Subcutaneous abdominal adipose tissue (tissue), 5 donors: ENCODE measurements at regions not wholly inside any gene's neighbourhood (a gene's known extent, or its start where the extent isn't known, plus 50 kb on each side); places are given as distances from the start of the nearest gene placed in this dataset.

Source experiments
- H3K27ac ChIP-seq: one replicate; pipeline ENCODE4 v1.7.0; 2013; ENCODE audit warnings: low read depth, mild to moderate bottlenecking, inconsistent platforms, low read length, moderate library complexity
- H3K27me3 ChIP-seq, 5 donors: one replicate each; pipeline ENCODE4 v1.7.0; 2013; ENCODE audit warnings: low read length in 5 of 5, inconsistent platforms in 1 of 5; ENCODE audit not compliant: control insufficient read depth in 5 of 5, insufficient read depth in 4 of 5
- H3K36me3 ChIP-seq, 5 donors: one replicate each; pipeline ENCODE4 v1.7.0; 2013; ENCODE audit warnings: low read length in 5 of 5; ENCODE audit not compliant: control insufficient read depth in 5 of 5, insufficient read depth in 5 of 5
- H3K4me1 ChIP-seq, 5 donors: one replicate each; pipeline ENCODE4 v1.7.0; 2013; ENCODE audit warnings: low read length in 5 of 5, mild to moderate bottlenecking in 3 of 5, moderate library complexity in 1 of 5; ENCODE audit not compliant: control insufficient read depth in 5 of 5, insufficient read depth in 5 of 5
- H3K4me3 ChIP-seq, 5 donors: one replicate each; pipeline ENCODE4 v1.7.0; 2013; ENCODE audit warnings: low read length in 5 of 5, low read depth in 1 of 5
- H3K9ac ChIP-seq, 5 donors: one replicate each; pipeline ENCODE4 v1.7.0; 2013; ENCODE audit warnings: low read length in 5 of 5, mild to moderate bottlenecking in 4 of 5, moderate library complexity in 3 of 5
- H3K9me3 ChIP-seq, 5 donors: one replicate each; pipeline ENCODE4 v1.7.0; 2013; ENCODE audit warnings: low read length in 5 of 5; ENCODE audit not compliant: control insufficient read depth in 5 of 5
- donor health status: healthy.
- donor health status: healthy.
- donor health status: healthy.
- donor health status: healthy.
- donor health status: healthy.

GRCh38 chr18:79608999-79609461 is 70.6 kb upstream of the CTDP1 start:
- no peak overlapping the region for H3K27ac ChIP-seq
- no peak overlapping the region for H3K4me3 ChIP-seq
- H3K9me3 ChIP-seq: no peaks in the 10 kb centered on the region
- peaks cover 2 to 14% (median 9%) of the 10 kb centered on the region in 5 donors for H3K4me1 ChIP-seq
- peaks cover 0 to 17% (median 2%) of the 10 kb centered on the region in 5 donors for H3K27me3 ChIP-seq
- no peaks in the 10 kb centered on the region for H3K36me3 ChIP-seq
- no peak overlapping the region for H3K9ac ChIP-seq

- H3K4me1 ChIP-seq: peaks cover 2 to 14% (median 9%) of the 10 kb centered on the region in 5 donors
- no peaks in the 10 kb centered on the region for H3K9me3 ChIP-seq
- H3K36me3 ChIP-seq: no peaks in the 10 kb centered on the region
- no peak overlapping the region for H3K9ac ChIP-seq
- H3K4me3 ChIP-seq: no peak overlapping the region
- peaks cover 0 to 20% (median 0%) of the 10 kb centered on the region in 5 donors for H3K27me3 ChIP-seq
- no peak overlapping the region for H3K27ac ChIP-seq
Measured at GRCh38 chr18:79609841-79610281, 69.7 kb upstream of the CTDP1 start.

- Histone ChIP-seq H3K4me3 (no peak overlapping the region), H3K27ac (no peak overlapping the region), H3K4me1 (peaks cover 2 to 14% (median 9%) of the 10 kb centered on the region in 5 donors), H3K9ac (no peak overlapping the region), H3K9me3 (no peaks in the 10 kb centered on the region), H3K27me3 (peaks cover 0 to 20% (median 0%) of the 10 kb centered on the region in 5 donors), H3K36me3 (no peaks in the 10 kb centered on the region)
Measured at GRCh38 chr18:79610461-79611039, 69.1 kb upstream of the CTDP1 start.

- Histone ChIP-seq H3K9me3 (no peaks in the 10 kb centered on the region), H3K27ac (no peak overlapping the region), H3K9ac (no peak overlapping the region), H3K4me1 (peaks cover 2 to 14% (median 9%) of the 10 kb centered on the region in 5 donors), H3K4me3 (no peak overlapping the region), H3K36me3 (no peaks in the 10 kb centered on the region), H3K27me3 (peaks cover 0 to 20% (median 0%) of the 10 kb centered on the region in 5 donors)
Measured at GRCh38 chr18:79611040-79611681, 68.4 kb upstream of the CTDP1 start.

GRCh38 chr18:79612291-79613108 is 67.1 kb upstream of the CTDP1 start:
- Histone ChIP-seq H3K4me1 (peaks cover 2 to 14% (median 9%) of the 10 kb centered on the region in 5 donors), H3K27ac (no peak overlapping the region), H3K27me3 (peaks cover 0 to 13% (median 0%) of the 10 kb centered on the region in 5 donors), H3K9ac (no peak overlapping the region), H3K9me3 (no peaks in the 10 kb centered on the region), H3K4me3 (no peak overlapping the region), H3K36me3 (no peaks in the 10 kb centered on the region)

- Histone ChIP-seq H3K9ac (no peak overlapping the region), H3K27me3 (peaks cover 0 to 11% (median 0%) of the 10 kb centered on the region in 5 donors)
Measured at GRCh38 chr18:79613186-79613931, 66.2 kb upstream of the CTDP1 start.

GRCh38 chr18:79614211-79614955 is 65.2 kb upstream of the CTDP1 start:
- no peak overlapping the region for H3K27ac ChIP-seq
- no peaks in the 10 kb centered on the region for H3K36me3 ChIP-seq
- peaks cover 0 to 7% (median 0%) of the 10 kb centered on the region in 5 donors for H3K27me3 ChIP-seq
- peaks cover 2 to 14% (median 9%) of the 10 kb centered on the region in 5 donors for H3K4me1 ChIP-seq
- no peak overlapping the region for H3K9ac ChIP-seq
- H3K9me3 ChIP-seq: peaks cover 0 to 3% (median 0%) of the 10 kb centered on the region in 5 donors
- H3K4me3 ChIP-seq: no peak overlapping the region

More at GRCh38 chr18:79613186-79613931, 66.2 kb upstream of the CTDP1 start:
- no peaks in the 10 kb centered on the region for H3K36me3 ChIP-seq
- peaks cover 2 to 14% (median 9%) of the 10 kb centered on the region in 5 donors for H3K4me1 ChIP-seq
- no peak overlapping the region for H3K27ac ChIP-seq
- peaks cover 0 to 2% (median 0%) of the 10 kb centered on the region in 5 donors for H3K9me3 ChIP-seq
- no peak overlapping the region for H3K4me3 ChIP-seq

- Histone ChIP-seq H3K27me3 (peaks cover 0 to 7% (median 0%) of the 10 kb centered on the region in 5 donors), H3K4me1 (peaks cover 5 to 14% (median 9%) of the 10 kb centered on the region in 5 donors), H3K4me3 (no peak overlapping the region), H3K36me3 (no peaks in the 10 kb centered on the region), H3K9me3 (peaks cover 0 to 4% (median 0%) of the 10 kb centered on the region in 5 donors), H3K9ac (no peak overlapping the region), H3K27ac (no peak overlapping the region)
Measured at GRCh38 chr18:79615091-79615490, 64.5 kb upstream of the CTDP1 start.

GRCh38 chr18:79615586-79615985 is 64.0 kb upstream of the CTDP1 start:
- H3K9me3 ChIP-seq: peaks cover 0 to 8% (median 0%) of the 10 kb centered on the region in 5 donors
- H3K4me1 ChIP-seq: peaks cover 5 to 12% (median 11%) of the 10 kb centered on the region in 5 donors
- H3K4me3 ChIP-seq: no peak overlapping the region
- no peak overlapping the region for H3K9ac ChIP-seq
- no peaks in the 10 kb centered on the region for H3K36me3 ChIP-seq
- H3K27me3 ChIP-seq: peaks cover 0 to 7% (median 0%) of the 10 kb centered on the region in 5 donors
- no peak overlapping the region for H3K27ac ChIP-seq
